ENCODE measurements at regions not wholly inside any gene's neighbourhood (a gene's known extent, or its start where the extent isn't known, plus 50 kb on each side); places are given as distances from the start of the nearest gene placed in this dataset.

DNA sequence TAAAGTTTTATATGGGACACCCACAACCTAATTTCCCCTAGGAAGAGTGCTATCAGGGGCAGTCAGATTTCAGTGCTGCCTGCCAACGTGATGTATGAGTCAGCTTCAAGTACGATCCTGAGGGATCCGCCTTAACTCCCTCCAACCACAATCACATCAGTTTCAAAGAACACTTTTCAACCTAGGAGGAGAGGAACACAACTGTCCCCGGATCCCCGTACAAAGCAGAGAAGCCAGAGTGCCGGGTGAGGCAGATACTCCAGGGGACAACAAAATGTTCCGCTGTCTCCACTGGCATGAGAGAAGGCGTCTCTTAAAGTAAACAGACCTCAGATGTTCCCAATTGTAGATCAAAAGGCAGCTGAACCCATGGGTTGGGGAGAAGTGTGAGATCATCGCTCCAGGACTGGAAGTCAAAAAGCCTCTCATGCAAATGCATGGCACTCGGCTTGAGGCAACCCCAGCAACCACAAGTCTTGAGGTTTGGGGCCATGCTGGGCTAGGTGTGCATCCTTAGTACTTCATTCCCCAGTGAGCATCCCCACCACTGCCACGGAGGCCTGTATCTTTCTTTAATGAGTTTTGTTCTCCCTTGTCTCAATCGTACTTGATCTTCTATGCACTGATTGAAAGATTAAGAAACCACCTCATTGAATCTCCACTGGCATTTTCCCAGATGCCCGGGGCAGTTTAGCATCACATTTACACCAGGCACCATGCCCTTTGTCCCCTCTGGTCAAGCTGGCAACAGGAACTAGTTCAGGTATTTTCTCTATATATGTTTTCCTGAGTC lies 91.0 kb upstream of the CCBE1 start:
- Histone ChIP-seq H3K36me3 (replicated peaks in 1 of 2; ENCODE audit: control insufficient read depth in 1 of 2, insufficient read depth in 2 of 2, low read length in 1 of 2) (no peaks in the 10 kb centered on the region), H3K9me3 (no peaks in the 10 kb centered on the region), H3K27me3 (ENCODE audit: insufficient read depth) (no peaks in the 10 kb centered on the region), H3K4me3 (ENCODE audit: low read depth in 2 of 2, low read length in 1 of 2) (no peak overlapping the region), H3K4me2 (peak overlapping the region; percentile 25; the same call in 1 of the 2 replicates), H2AFZ (ENCODE audit: low read depth) (peak overlapping the region; percentile 79), H3K9me2 (no peaks in the 10 kb centered on the region), H4K20me1 (ENCODE audit: insufficient read depth) (no peaks in the 10 kb centered on the region), H3K27ac (ENCODE audit: low read depth in 2 of 2, low read length in 1 of 2) (peak overlapping the region in 1 of 2 experiments; percentile 83; a peak in 2 of 4 replicates), H3K79me2 (ENCODE audit: insufficient read depth) (no peaks in the 10 kb centered on the region), H3K4me1 (ENCODE audit: control insufficient read depth in 1 of 2, insufficient read depth in 2 of 2, low read depth in 1 of 2, low read length in 1 of 2) (peaks cover 2 to 6% of the 10 kb centered on the region in 2 experiments; a peak in 3 of 4 replicates), H3K9ac (peak overlapping the region; percentile 55; the same call in 1 of the 2 replicates), H3F3A (replicated peaks; ENCODE audit: insufficient read depth) (peaks cover 12% of the 10 kb centered on the region)
- ChIA-PET POLR2A (no interaction called here), CTCF (interaction anchor here (1.4 to 2.1 kb wide), 2 partner anchors 16 to 35 kb away, joined by 4 to 9 read pairs; no protein-coding TSS in a partner anchor)
- WGBS (ENCODE audit: low lambda C conversion rate): 46% methylated on average over 13 of the region's 13 CpGs
- TF ChIP-seq, protein P1, sequence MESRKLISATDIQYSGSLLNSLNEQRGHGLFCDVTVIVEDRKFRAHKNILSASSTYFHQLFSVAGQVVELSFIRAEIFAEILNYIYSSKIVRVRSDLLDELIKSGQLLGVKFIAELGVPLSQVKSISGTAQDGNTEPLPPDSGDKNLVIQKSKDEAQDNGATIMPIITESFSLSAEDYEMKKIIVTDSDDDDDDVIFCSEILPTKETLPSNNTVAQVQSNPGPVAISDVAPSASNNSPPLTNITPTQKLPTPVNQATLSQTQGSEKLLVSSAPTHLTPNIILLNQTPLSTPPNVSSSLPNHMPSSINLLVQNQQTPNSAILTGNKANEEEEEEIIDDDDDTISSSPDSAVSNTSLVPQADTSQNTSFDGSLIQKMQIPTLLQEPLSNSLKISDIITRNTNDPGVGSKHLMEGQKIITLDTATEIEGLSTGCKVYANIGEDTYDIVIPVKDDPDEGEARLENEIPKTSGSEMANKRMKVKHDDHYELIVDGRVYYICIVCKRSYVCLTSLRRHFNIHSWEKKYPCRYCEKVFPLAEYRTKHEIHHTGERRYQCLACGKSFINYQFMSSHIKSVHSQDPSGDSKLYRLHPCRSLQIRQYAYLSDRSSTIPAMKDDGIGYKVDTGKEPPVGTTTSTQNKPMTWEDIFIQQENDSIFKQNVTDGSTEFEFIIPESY (IDR thresholded peaks at IDR 0.05; ENCODE audit: borderline replicate concordance, low read depth): no peak
- peak; percentile 49; the same call in 1 of the 2 replicates for TF ChIP-seq NFIC (IDR thresholded peaks at IDR 0.05; ENCODE audit: borderline replicate concordance)
- TF ChIP-seq, protein P2, sequence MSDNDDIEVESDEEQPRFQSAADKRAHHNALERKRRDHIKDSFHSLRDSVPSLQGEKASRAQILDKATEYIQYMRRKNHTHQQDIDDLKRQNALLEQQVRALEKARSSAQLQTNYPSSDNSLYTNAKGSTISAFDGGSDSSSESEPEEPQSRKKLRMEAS (IDR thresholded peaks at IDR 0.05; ENCODE audit: low read depth): peak; percentile 56; the same call in 1 of the 2 replicates
- TF ChIP-seq YY1 (IDR thresholded peaks at IDR 0.05; ENCODE audit: low read depth): no peak
- no peak for TF ChIP-seq RXRA (IDR thresholded peaks at IDR 0.05; ENCODE audit: borderline replicate concordance, low read depth)
- TF ChIP-seq NRF1 (IDR thresholded peaks at IDR 0.05; ENCODE audit: low read depth, low read length): no peak
- TF ChIP-seq, protein P3, sequence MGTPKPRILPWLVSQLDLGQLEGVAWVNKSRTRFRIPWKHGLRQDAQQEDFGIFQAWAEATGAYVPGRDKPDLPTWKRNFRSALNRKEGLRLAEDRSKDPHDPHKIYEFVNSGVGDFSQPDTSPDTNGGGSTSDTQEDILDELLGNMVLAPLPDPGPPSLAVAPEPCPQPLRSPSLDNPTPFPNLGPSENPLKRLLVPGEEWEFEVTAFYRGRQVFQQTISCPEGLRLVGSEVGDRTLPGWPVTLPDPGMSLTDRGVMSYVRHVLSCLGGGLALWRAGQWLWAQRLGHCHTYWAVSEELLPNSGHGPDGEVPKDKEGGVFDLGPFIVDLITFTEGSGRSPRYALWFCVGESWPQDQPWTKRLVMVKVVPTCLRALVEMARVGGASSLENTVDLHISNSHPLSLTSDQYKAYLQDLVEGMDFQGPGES (IDR thresholded peaks at IDR 0.05; ENCODE audit: low read depth, low read length): no peak
- TF ChIP-seq POLR2AphosphoS5 (IDR thresholded peaks at IDR 0.05; ENCODE audit: low read depth, low read length): peak; percentile 30; the same call in 1 of the 2 replicates
- TF ChIP-seq, protein P4, sequence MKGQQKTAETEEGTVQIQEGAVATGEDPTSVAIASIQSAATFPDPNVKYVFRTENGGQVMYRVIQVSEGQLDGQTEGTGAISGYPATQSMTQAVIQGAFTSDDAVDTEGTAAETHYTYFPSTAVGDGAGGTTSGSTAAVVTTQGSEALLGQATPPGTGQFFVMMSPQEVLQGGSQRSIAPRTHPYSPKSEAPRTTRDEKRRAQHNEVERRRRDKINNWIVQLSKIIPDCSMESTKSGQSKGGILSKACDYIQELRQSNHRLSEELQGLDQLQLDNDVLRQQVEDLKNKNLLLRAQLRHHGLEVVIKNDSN (IDR thresholded peaks at IDR 0.05; ENCODE audit: borderline replicate concordance, low read depth): no peak
- TF ChIP-seq GATA2 (CRISPR knock-in tag; IDR thresholded peaks at IDR 0.05): no peak
- peak; percentile 69; the same call in 1 of the 2 replicates for TF ChIP-seq FOSL2 (IDR thresholded peaks at IDR 0.05; ENCODE audit: borderline replicate concordance, low read depth)
- TF ChIP-seq JUND (IDR thresholded peaks at IDR 0.05): peak; percentile 72
- TF ChIP-seq, protein P5, sequence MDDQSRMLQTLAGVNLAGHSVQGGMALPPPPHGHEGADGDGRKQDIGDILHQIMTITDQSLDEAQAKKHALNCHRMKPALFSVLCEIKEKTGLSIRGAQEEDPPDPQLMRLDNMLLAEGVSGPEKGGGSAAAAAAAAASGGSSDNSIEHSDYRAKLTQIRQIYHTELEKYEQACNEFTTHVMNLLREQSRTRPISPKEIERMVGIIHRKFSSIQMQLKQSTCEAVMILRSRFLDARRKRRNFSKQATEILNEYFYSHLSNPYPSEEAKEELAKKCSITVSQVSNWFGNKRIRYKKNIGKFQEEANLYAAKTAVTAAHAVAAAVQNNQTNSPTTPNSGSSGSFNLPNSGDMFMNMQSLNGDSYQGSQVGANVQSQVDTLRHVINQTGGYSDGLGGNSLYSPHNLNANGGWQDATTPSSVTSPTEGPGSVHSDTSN (IDR thresholded peaks at IDR 0.05): peak; percentile 81
- TF ChIP-seq TCF12 (IDR thresholded peaks at IDR 0.05): peak; percentile 61
- TF ChIP-seq, protein P6, sequence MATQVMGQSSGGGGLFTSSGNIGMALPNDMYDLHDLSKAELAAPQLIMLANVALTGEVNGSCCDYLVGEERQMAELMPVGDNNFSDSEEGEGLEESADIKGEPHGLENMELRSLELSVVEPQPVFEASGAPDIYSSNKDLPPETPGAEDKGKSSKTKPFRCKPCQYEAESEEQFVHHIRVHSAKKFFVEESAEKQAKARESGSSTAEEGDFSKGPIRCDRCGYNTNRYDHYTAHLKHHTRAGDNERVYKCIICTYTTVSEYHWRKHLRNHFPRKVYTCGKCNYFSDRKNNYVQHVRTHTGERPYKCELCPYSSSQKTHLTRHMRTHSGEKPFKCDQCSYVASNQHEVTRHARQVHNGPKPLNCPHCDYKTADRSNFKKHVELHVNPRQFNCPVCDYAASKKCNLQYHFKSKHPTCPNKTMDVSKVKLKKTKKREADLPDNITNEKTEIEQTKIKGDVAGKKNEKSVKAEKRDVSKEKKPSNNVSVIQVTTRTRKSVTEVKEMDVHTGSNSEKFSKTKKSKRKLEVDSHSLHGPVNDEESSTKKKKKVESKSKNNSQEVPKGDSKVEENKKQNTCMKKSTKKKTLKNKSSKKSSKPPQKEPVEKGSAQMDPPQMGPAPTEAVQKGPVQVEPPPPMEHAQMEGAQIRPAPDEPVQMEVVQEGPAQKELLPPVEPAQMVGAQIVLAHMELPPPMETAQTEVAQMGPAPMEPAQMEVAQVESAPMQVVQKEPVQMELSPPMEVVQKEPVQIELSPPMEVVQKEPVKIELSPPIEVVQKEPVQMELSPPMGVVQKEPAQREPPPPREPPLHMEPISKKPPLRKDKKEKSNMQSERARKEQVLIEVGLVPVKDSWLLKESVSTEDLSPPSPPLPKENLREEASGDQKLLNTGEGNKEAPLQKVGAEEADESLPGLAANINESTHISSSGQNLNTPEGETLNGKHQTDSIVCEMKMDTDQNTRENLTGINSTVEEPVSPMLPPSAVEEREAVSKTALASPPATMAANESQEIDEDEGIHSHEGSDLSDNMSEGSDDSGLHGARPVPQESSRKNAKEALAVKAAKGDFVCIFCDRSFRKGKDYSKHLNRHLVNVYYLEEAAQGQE (IDR thresholded peaks at IDR 0.05; ENCODE audit: low read depth, low read length): no peak
- no peak for DNase-seq
